HG03135 (cell line): ENCODE measurements at regions not wholly inside any gene's neighbourhood (a gene's known extent, or its start where the extent isn't known, plus 50 kb on each side); places are given as distances from the start of the nearest gene placed in this dataset.
"Not testable (repeated sequence)": the region's sequence is repeated elsewhere in the genome, so short reads cannot be mapped to it uniquely, and the experiment has no call there.

ENCODE experiments used
- ATAC-seq: cut with Tn5 transposase; IDR thresholded peaks from one replicate; pipeline ENCODE4 v1.9.1; 2021; ENCODE audit warnings: mild to moderate bottlenecking, moderate library complexity; ENCODE audit not compliant: unreplicated experiment

- no peak for ATAC-seq
Observed at GRCh38 chr2:14827226-14828023, 194.9 kb downstream of the LRATD1 start.

- ATAC-seq = no peak
Observed at GRCh38 chr2:14828223-14828622, 195.7 kb downstream of the LRATD1 start.

- no peak for ATAC-seq
Observed at GRCh38 chr2:14828968-14829367, 196.5 kb downstream of the LRATD1 start.

GRCh38 chr2:14831458-14831857, 198.9 kb downstream of the LRATD1 start:
- ATAC-seq = no peak

- no peak for ATAC-seq
Observed at GRCh38 chr2:14843507-14844204, 211.1 kb downstream of the LRATD1 start.

- ATAC-seq = no peak
Observed at GRCh38 chr2:14855751-14856150, 223.2 kb downstream of the LRATD1 start.

- ATAC-seq = no peak
Observed at GRCh38 chr2:14861181-14861580, 228.7 kb downstream of the LRATD1 start.

- ATAC-seq = no peak
Observed at GRCh38 chr2:14866736-14867352, 234.3 kb downstream of the LRATD1 start.

- ATAC-seq = no peak
Observed at GRCh38 chr2:14867853-14868252, 235.3 kb downstream of the LRATD1 start.

- no peak for ATAC-seq
Observed at GRCh38 chr2:14872779-14873325, 240.3 kb downstream of the LRATD1 start.

- ATAC-seq = no peak
Observed at GRCh38 chr2:14881651-14882327, 249.3 kb downstream of the LRATD1 start.

- no peak for ATAC-seq
Observed at GRCh38 chr2:14884651-14885050, 252.1 kb downstream of the LRATD1 start.

- ATAC-seq = no peak
Observed at GRCh38 chr2:14891546-14891945, 259.0 kb downstream of the LRATD1 start.

- no peak for ATAC-seq
Observed at GRCh38 chr2:14896330-14897030, 264.0 kb downstream of the LRATD1 start.

GRCh38 chr2:14899621-14900414, 267.3 kb downstream of the LRATD1 start:
- no peak for ATAC-seq

- no peak for ATAC-seq
Observed at GRCh38 chr2:14901737-14902136, 269.2 kb downstream of the LRATD1 start.

- no peak for ATAC-seq
Observed at GRCh38 chr2:14902953-14903352, 270.4 kb downstream of the LRATD1 start.

- ATAC-seq = peak; percentile 98
Observed at GRCh38 chr2:14903709-14904374, 271.3 kb downstream of the LRATD1 start.

- ATAC-seq = not testable (repeated sequence)
Observed at GRCh38 chr2:14904378-14904777, 271.9 kb downstream of the LRATD1 start.
